ENCODE measurements at regions not wholly inside any gene's neighbourhood (a gene's known extent, or its start where the extent isn't known, plus 50 kb on each side); places are given as distances from the start of the nearest gene placed in this dataset.

DNA sequence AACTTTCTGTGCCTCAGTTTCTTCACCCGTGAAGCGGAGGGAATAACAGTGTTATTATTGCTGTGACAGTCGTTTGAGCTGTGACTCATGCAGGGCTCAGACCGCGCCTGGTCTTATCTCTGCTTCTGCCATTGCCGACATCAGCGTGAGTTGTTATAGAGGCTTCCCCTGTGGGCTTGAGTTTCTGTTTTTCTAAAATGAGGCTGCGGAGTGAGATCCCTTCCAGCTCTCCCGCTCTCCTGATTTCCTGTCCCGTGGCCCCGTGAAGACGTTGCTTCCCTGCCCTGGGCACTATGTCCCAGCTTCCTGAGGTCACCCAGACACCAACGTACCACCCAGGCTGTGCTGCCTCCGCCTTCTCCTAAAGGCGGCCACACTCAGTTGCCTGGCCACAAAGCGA, 278.5 kb downstream of the BMP7 start:
- Histone ChIP-seq H3K4me1 (no peaks in the 10 kb centered on the region), H3K27ac (no peak overlapping the region), H3K4me3 (no peak overlapping the region), H3K36me3 (no peaks in the 10 kb centered on the region), H3K27me3 (peaks cover 0 to 40% (median 24%) of the 10 kb centered on the region in 7 donors), H3K9me3 (peaks cover 0 to 42% (median 32%) of the 10 kb centered on the region in 11 donors)
- no peak for ATAC-seq
- intact Hi-C loops (cut with DNase I) = no loop called here
- TF ChIP-seq, protein P1, sequence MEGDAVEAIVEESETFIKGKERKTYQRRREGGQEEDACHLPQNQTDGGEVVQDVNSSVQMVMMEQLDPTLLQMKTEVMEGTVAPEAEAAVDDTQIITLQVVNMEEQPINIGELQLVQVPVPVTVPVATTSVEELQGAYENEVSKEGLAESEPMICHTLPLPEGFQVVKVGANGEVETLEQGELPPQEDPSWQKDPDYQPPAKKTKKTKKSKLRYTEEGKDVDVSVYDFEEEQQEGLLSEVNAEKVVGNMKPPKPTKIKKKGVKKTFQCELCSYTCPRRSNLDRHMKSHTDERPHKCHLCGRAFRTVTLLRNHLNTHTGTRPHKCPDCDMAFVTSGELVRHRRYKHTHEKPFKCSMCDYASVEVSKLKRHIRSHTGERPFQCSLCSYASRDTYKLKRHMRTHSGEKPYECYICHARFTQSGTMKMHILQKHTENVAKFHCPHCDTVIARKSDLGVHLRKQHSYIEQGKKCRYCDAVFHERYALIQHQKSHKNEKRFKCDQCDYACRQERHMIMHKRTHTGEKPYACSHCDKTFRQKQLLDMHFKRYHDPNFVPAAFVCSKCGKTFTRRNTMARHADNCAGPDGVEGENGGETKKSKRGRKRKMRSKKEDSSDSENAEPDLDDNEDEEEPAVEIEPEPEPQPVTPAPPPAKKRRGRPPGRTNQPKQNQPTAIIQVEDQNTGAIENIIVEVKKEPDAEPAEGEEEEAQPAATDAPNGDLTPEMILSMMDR (IDR thresholded peaks at IDR 0.05) = no peak
- DNase-seq = no peak
- WGBS, 2 donors = 27 to 32% methylated on average over 16 of the region's 16 CpGs

DNA sequence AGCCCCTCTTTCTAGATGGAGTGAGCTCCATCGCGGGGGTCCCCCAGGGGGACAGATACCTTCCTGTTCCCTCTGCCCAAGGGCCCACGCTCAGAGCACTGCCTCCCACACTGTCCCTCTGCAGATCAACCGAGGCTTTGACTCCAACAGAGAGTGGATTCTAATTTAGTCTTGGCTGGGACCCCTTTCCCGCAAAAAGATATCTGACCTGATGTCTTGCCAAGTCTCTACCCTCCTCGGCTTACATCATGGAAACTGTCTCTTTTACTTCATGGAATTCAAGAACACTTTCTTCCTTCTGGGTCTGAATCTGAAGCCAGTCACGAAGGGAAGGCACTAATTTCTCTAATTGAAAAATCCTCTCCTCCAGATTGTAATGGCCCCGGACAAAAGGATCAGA, 278.0 kb downstream of the BMP7 start:
- WGBS, 2 donors = 33 to 44% methylated on average over 8 of the region's 8 CpGs
- no peak overlapping the region for H3K27ac ChIP-seq
- H3K36me3 ChIP-seq = no peaks in the 10 kb centered on the region
- TF ChIP-seq, protein P1 (IDR thresholded peaks at IDR 0.05) = no peak
- peaks cover 0 to 42% (median 26%) of the 10 kb centered on the region in 7 donors for H3K27me3 ChIP-seq
- peaks cover 0 to 40% (median 31%) of the 10 kb centered on the region in 11 donors for H3K9me3 ChIP-seq
- DNase-seq (no peak), ATAC-seq (no peak)
- intact Hi-C loops (cut with DNase I) = no loop called here
- no peak overlapping the region for H3K4me3 ChIP-seq
- H3K4me1 ChIP-seq = no peaks in the 10 kb centered on the region

DNA sequence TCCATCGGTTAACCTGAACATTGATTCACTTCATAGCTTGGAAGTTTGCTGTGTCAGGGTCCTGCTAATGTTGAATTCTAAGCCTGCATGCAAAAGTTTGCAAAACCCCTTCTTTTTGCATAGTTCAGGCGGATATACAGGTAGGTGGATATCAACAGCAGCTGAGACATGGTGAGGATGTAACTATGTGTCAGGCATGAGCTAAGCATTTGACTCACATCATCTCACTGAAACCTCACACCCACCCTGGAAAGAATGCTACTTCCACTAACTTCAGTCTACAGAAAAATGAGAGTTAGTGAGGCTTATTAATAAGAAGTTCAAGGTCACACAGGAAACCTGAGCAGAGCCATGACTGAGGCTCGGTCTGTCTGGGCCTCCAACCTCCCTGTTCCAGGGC, 276.9 kb downstream of the BMP7 start:
- Histone ChIP-seq H3K4me1 (no peaks in the 10 kb centered on the region), H3K4me3 (no peak overlapping the region), H3K27ac (no peak overlapping the region), H3K27me3 (peaks cover 0 to 50% (median 26%) of the 10 kb centered on the region in 7 donors), H3K9me3 (peaks cover 0 to 30% (median 25%) of the 10 kb centered on the region in 11 donors), H3K36me3 (no peaks in the 10 kb centered on the region)
- TF ChIP-seq, protein P1 (IDR thresholded peaks at IDR 0.05) = no peak
- 86 to 96% methylated on average over 3 of the region's 3 CpGs for WGBS, 2 donors
- intact Hi-C loops (cut with DNase I) = no loop called here
- ATAC-seq (no peak), DNase-seq (no peak)

DNA sequence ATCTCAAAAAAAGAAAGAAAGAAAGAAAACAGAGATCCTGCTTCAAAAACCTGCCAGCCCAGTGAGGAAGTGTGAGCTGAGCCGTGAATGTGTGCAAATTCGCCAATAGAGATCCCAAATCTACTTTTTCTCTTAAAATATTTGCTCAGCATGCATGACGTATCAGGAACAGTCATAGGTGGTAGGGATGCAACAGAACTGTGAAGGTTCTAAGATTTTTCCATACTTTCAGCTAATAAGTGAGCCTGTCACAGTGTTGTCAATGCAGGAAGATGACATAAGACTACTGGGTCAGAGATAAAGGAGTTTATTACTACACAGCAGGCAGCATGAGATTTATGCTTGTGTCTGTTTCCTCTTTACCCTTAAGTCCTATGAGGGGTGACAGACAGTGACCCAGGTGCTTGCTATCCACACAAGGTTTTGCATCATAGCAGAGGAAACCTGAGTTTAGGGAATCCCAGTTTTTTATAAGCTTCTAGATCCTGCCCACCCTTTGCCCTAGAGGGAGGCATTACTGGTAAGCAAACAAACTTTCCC, 273.4 kb downstream of the BMP7 start:
- intact Hi-C loops (cut with DNase I) = no loop called here
- no peaks in the 10 kb centered on the region for H3K4me1 ChIP-seq
- DNase-seq = no peak
- TF ChIP-seq, protein P1 (IDR thresholded peaks at IDR 0.05) = no peak
- no peak for ATAC-seq
- peaks cover 0 to 10% (median 2%) of the 10 kb centered on the region in 11 donors for H3K9me3 ChIP-seq
- 83 to 84% methylated on average over 3 of the region's 3 CpGs for WGBS, 2 donors
- H3K27me3 ChIP-seq = peaks cover 0 to 46% (median 26%) of the 10 kb centered on the region in 7 donors
- no peaks in the 10 kb centered on the region for H3K36me3 ChIP-seq
- H3K27ac ChIP-seq = no peak overlapping the region
- H3K4me3 ChIP-seq = no peak overlapping the region
